Kidney (tissue), 13 donors: ENCODE measurements at regions not wholly inside any gene's neighbourhood (a gene's known extent, or its start where the extent isn't known, plus 50 kb on each side); places are given as distances from the start of the nearest gene placed in this dataset.
A peak's percentile ranks its signal among the peaks of the same experiment; 100 is the strongest.

Source experiments
- DNase-seq, 5 donors: peaks; one replicate each; pipeline ENCODE4 v3.0.0-alpha.2; 2013 to 2020
- FAIRE-seq: peaks from 2 replicates; lab custom pipeline; 2012; peaks lifted over from hg19 to GRCh38; lab: Jason Lieb, UNC
- H3K27ac ChIP-seq, 2 donors: one replicate each; pipeline ENCODE4 v1.7.0; 2013; ENCODE audit warnings: low read depth in 2 of 2, low read length in 2 of 2, inconsistent platforms in 1 of 2
- H3K27me3 ChIP-seq: one replicate; pipeline ENCODE4 v1.7.1; 2013; ENCODE audit warnings: low read length, inconsistent platforms; ENCODE audit not compliant: control insufficient read depth, insufficient read depth
- H3K36me3 ChIP-seq, 3 donors: one replicate each; pipeline versions ENCODE4 v1.7.0 to v1.7.1; 2013; ENCODE audit warnings: low read length in 3 of 3, control low read depth in 1 of 3, inconsistent platforms in 1 of 3; ENCODE audit not compliant: insufficient read depth in 3 of 3, control insufficient read depth in 2 of 3
- H3K4me1 ChIP-seq, 3 donors: one replicate each; pipeline versions ENCODE4 v1.7.0 to v1.7.1; 2013; ENCODE audit warnings: low read length in 3 of 3, inconsistent platforms in 1 of 3, low read depth in 1 of 3; ENCODE audit not compliant: control insufficient read depth in 2 of 3, insufficient read depth in 2 of 3
- H3K4me3 ChIP-seq, 3 donors: one replicate each; pipeline versions ENCODE4 v1.7.0 to v1.8.1; 2013; ENCODE audit warnings: low read length in 3 of 3, control low read depth in 1 of 3, inconsistent platforms in 1 of 3
- H3K9ac ChIP-seq, 3 donors: one replicate each; pipeline versions ENCODE4 v1.7.0 to v1.7.1; 2013; ENCODE audit warnings: low read length in 3 of 3, control low read depth in 1 of 3, inconsistent platforms in 1 of 3
- H3K9me3 ChIP-seq, 3 donors: one replicate each; pipeline versions ENCODE4 v1.7.0 to v1.7.1; 2013; ENCODE audit warnings: low read length in 3 of 3, control low read depth in 1 of 3, inconsistent platforms in 1 of 3; ENCODE audit not compliant: control insufficient read depth in 2 of 3, insufficient read depth in 1 of 3
- intact Hi-C: fragments of 100-400 bp; cut with DNase I; formaldehyde crosslinking; loops from one replicate; pipeline ENCODE4 v1.11.1; 2022
- TF ChIP-seq, protein P1 (sequence below): IDR thresholded peaks from 3 replicates; pipeline ENCODE4 v1.5.1; 2012; ENCODE audit warnings: mild to moderate bottlenecking, moderate library complexity, borderline replicate concordance; ENCODE audit not compliant: insufficient read depth; ENCODE audit errors: extremely low read depth
- donor health status: control.
- donor health status: control.
- donor health status: control.
- donor health status: control.
- donor health status: control.
- donor health status: DM: yes; HTN: yes; CAD: no.
- donor health status: Normal renal cell carcinoma (clear cell type).

DNA sequence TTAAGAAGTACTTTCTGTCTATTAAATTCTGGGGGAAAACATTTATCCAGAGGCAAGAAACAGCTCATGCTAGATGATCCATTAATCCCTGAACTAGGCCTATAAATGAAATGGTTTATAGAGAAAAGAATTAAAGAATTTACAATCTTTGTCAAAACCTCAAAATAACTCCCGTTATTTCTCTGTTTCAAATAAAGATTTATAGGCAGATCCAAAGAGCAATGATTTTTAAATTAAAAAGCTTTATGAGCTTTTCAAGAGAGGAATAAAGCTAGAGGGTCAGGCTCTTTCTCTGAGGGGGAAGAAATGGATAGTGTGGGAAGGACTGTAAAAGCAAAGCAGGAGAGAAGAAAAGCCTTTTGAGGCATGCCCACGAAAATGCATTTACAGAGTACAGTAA is 82.5 kb upstream of the OGFRL1 start:
- no peaks in the 10 kb centered on the region for H3K9me3 ChIP-seq
- no peaks in the 10 kb centered on the region for H3K4me1 ChIP-seq
- H3K9ac ChIP-seq = no peak overlapping the region
- no peaks in the 10 kb centered on the region for H3K27me3 ChIP-seq
- no peak overlapping the region for H3K27ac ChIP-seq
- H3K36me3 ChIP-seq = no peaks in the 10 kb centered on the region
- no peak for FAIRE-seq
- DNase-seq = peak in 2 of 5 donors; percentile 21 to 50
- TF ChIP-seq, protein P1, sequence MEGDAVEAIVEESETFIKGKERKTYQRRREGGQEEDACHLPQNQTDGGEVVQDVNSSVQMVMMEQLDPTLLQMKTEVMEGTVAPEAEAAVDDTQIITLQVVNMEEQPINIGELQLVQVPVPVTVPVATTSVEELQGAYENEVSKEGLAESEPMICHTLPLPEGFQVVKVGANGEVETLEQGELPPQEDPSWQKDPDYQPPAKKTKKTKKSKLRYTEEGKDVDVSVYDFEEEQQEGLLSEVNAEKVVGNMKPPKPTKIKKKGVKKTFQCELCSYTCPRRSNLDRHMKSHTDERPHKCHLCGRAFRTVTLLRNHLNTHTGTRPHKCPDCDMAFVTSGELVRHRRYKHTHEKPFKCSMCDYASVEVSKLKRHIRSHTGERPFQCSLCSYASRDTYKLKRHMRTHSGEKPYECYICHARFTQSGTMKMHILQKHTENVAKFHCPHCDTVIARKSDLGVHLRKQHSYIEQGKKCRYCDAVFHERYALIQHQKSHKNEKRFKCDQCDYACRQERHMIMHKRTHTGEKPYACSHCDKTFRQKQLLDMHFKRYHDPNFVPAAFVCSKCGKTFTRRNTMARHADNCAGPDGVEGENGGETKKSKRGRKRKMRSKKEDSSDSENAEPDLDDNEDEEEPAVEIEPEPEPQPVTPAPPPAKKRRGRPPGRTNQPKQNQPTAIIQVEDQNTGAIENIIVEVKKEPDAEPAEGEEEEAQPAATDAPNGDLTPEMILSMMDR = no peak
- intact Hi-C loops = no loop called here
- no peak overlapping the region for H3K4me3 ChIP-seq

DNA sequence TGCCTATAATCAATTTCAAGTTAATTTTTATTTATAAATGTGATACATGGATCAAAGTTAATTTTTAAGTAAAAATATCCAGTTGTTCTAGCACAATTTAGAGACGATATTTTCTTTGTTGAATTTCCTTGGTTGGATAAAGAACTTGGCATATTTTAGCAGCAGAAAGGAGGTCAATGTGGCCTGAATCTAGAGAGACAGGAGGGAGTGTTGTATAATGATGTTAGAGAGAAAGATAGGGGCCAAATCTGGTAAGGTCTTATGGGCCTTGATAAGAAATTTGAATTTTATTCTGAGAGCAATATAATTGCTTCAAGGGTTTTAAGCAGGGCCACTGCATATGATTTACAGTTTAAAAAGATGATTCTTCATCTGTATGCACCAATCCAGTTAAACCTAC is 79.4 kb upstream of the OGFRL1 start:
- no peak for DNase-seq
- H3K36me3 ChIP-seq = no peaks in the 10 kb centered on the region
- no peaks in the 10 kb centered on the region for H3K9me3 ChIP-seq
- no peaks in the 10 kb centered on the region for H3K27me3 ChIP-seq
- no peaks in the 10 kb centered on the region for H3K4me1 ChIP-seq
- H3K27ac ChIP-seq = no peak overlapping the region
- FAIRE-seq = no peak
- H3K9ac ChIP-seq = no peak overlapping the region
- no peak overlapping the region for H3K4me3 ChIP-seq
- TF ChIP-seq, protein P1 = no peak
- intact Hi-C loops = no loop called here

DNA sequence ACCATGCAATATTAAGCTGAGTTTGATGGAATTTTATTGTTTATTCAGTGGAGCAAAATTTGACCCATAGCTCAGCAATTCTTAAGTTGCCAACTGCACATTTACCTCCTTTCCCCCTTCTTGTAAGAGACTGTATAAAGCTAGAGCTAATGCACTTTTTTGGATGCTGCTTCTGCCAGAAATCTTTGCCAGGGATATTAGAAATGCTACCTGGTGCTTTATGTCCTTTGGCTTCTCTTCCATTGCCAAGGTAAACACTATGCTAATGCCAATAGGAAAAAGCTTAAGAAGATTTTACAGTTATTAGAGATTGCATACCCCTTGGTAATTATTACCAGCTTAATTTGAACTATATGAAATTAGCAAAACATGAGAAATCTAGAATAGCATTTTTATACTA is 79.0 kb upstream of the OGFRL1 start:
- no peak overlapping the region for H3K27ac ChIP-seq
- FAIRE-seq (no peak), DNase-seq (no peak)
- no peak overlapping the region for H3K9ac ChIP-seq
- no peaks in the 10 kb centered on the region for H3K4me1 ChIP-seq
- H3K9me3 ChIP-seq = no peaks in the 10 kb centered on the region
- no peaks in the 10 kb centered on the region for H3K27me3 ChIP-seq
- TF ChIP-seq, protein P1 = no peak
- intact Hi-C loops = no loop called here
- no peaks in the 10 kb centered on the region for H3K36me3 ChIP-seq
- no peak overlapping the region for H3K4me3 ChIP-seq

DNA sequence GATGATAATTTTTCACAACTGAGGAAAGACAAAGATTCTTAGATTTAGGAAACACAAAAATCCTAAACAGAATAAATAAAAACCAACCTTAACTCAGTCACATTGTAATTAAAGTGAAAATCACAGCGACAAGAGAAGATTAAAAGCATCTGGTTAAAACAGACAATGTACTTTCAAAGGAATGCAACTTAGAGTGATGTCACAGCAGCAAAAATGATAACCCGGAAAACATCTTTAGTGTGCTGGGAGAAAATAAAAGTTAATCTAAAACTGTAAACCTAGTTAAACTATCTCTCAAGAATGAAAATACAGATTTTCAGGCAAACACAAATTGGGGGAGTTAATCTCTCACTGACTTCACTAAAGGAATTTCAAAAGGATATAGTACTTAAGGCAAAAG is 76.8 kb upstream of the OGFRL1 start:
- intact Hi-C loops = no loop called here
- TF ChIP-seq, protein P1 = no peak
- Histone ChIP-seq H3K4me3 (no peak overlapping the region), H3K27me3 (no peaks in the 10 kb centered on the region), H3K4me1 (no peaks in the 10 kb centered on the region), H3K9me3 (no peaks in the 10 kb centered on the region), H3K36me3 (no peaks in the 10 kb centered on the region), H3K9ac (no peak overlapping the region), H3K27ac (no peak overlapping the region)
- no peak for DNase-seq
- FAIRE-seq = no peak
